ENCODE measurements at regions not wholly inside any gene's neighbourhood (a gene's known extent, or its start where the extent isn't known, plus 50 kb on each side); places are given as distances from the start of the nearest gene placed in this dataset.
A peak's percentile ranks its signal among the peaks of the same experiment; 100 is the strongest.
"Not testable (repeated sequence)": the region's sequence is repeated elsewhere in the genome, so short reads cannot be mapped to it uniquely, and the experiment has no call there.

GRCh38 chr21:28393279-28393678 is 599.4 kb downstream of the LTN1 start:
- TF ChIP-seq, protein P1, sequence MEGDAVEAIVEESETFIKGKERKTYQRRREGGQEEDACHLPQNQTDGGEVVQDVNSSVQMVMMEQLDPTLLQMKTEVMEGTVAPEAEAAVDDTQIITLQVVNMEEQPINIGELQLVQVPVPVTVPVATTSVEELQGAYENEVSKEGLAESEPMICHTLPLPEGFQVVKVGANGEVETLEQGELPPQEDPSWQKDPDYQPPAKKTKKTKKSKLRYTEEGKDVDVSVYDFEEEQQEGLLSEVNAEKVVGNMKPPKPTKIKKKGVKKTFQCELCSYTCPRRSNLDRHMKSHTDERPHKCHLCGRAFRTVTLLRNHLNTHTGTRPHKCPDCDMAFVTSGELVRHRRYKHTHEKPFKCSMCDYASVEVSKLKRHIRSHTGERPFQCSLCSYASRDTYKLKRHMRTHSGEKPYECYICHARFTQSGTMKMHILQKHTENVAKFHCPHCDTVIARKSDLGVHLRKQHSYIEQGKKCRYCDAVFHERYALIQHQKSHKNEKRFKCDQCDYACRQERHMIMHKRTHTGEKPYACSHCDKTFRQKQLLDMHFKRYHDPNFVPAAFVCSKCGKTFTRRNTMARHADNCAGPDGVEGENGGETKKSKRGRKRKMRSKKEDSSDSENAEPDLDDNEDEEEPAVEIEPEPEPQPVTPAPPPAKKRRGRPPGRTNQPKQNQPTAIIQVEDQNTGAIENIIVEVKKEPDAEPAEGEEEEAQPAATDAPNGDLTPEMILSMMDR (IDR thresholded peaks at IDR 0.05; ENCODE audit: insufficient read depth, missing control alignments), result no peak
- FAIRE-seq, result no peak
- no peak for DNase-seq (ENCODE audit: insufficient read length, low spot score)

- FAIRE-seq (no peak), DNase-seq (ENCODE audit: insufficient read length, low spot score) (no peak)
- TF ChIP-seq, protein P1 (IDR thresholded peaks at IDR 0.05; ENCODE audit: insufficient read depth, missing control alignments), result no peak
These were observed 600.5 kb downstream of the LTN1 start for GRCh38 chr21:28391938-28392849.

- FAIRE-seq, result no peak
- DNase-seq (ENCODE audit: insufficient read length, low spot score), result no peak
- TF ChIP-seq, protein P1 (IDR thresholded peaks at IDR 0.05; ENCODE audit: insufficient read depth, missing control alignments), result no peak
These were observed 605.5 kb downstream of the LTN1 start for GRCh38 chr21:28387220-28387619.

GRCh38 chr21:28385845-28386244 is 606.8 kb downstream of the LTN1 start:
- DNase-seq (ENCODE audit: insufficient read length, low spot score) (no peak), FAIRE-seq (no peak)
- TF ChIP-seq, protein P1 (IDR thresholded peaks at IDR 0.05; ENCODE audit: insufficient read depth, missing control alignments), result no peak

- peak; percentile 55 for FAIRE-seq
These were observed 611.5 kb downstream of the LTN1 start for GRCh38 chr21:28381000-28381745.

GRCh38 chr21:28380241-28380640 is 612.4 kb downstream of the LTN1 start:
- FAIRE-seq (no peak), DNase-seq (ENCODE audit: insufficient read length, low spot score) (no peak)
- TF ChIP-seq, protein P1 (IDR thresholded peaks at IDR 0.05; ENCODE audit: insufficient read depth, missing control alignments), result no peak

More at GRCh38 chr21:28381000-28381745, 611.5 kb downstream of the LTN1 start:
- not testable (repeated sequence) for DNase-seq (ENCODE audit: insufficient read length, low spot score)

GRCh38 chr21:28378026-28378425 is 614.7 kb downstream of the LTN1 start:
- TF ChIP-seq, protein P1 (IDR thresholded peaks at IDR 0.05; ENCODE audit: insufficient read depth, missing control alignments), result no peak
- FAIRE-seq, result no peak
- DNase-seq (ENCODE audit: insufficient read length, low spot score), result no peak

Measured in D721Med (cell line).